ENCODE measurements at regions not wholly inside any gene's neighbourhood (a gene's known extent, or its start where the extent isn't known, plus 50 kb on each side); places are given as distances from the start of the nearest gene placed in this dataset.

DNA sequence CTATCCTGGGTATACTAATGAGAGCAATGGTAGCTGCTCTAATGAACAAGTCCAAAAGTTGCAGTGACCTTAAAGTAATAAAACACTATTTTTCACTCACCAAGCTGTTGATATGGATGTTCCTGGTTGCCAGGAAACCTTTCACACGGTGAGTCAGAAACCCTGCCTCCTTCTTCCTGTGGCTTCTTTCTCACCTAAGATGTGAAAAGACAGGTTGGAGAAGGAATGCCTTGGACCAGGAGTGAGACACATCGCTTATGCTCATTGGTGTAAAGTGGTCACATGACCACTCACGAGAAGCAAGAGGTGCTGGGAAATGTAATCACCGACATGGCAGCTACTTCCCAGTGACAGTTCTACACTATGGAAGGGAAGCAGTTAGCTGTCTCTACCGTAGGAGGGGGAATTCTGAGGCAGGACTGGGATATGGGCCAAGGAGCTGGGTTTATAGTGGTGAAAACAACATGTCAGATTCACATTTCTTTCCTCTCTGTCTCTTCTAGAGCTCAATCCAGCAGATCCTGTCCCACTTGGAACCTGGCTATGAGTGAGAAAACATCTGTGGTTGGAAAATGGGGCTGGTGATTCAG lies 320.4 kb upstream of the KLF4 start:
- Histone ChIP-seq H3K9me3 (ENCODE audit: insufficient read depth, low read length) (no peaks in the 10 kb centered on the region), H3K79me2 (ENCODE audit: low read length) (no peaks in the 10 kb centered on the region), H3K27me3 (ENCODE audit: low read depth, low read length) (no peaks in the 10 kb centered on the region), H3K4me2 (ENCODE audit: low read length) (no peak overlapping the region), H4K20me1 (ENCODE audit: insufficient read depth, low read length) (no peaks in the 10 kb centered on the region), H2AFZ (ENCODE audit: low read depth, low read length) (no peak overlapping the region), H3K4me3 (ENCODE audit: low read length) (no peak overlapping the region), H3K36me3 (replicated peaks; ENCODE audit: low read depth, low read length) (no peaks in the 10 kb centered on the region), H3K4me1 (ENCODE audit: low read length) (no peaks in the 10 kb centered on the region), H3K27ac (ENCODE audit: low read length) (no peak overlapping the region), H3K9ac (ENCODE audit: low read length) (no peak overlapping the region)
- TF ChIP-seq, protein P1, sequence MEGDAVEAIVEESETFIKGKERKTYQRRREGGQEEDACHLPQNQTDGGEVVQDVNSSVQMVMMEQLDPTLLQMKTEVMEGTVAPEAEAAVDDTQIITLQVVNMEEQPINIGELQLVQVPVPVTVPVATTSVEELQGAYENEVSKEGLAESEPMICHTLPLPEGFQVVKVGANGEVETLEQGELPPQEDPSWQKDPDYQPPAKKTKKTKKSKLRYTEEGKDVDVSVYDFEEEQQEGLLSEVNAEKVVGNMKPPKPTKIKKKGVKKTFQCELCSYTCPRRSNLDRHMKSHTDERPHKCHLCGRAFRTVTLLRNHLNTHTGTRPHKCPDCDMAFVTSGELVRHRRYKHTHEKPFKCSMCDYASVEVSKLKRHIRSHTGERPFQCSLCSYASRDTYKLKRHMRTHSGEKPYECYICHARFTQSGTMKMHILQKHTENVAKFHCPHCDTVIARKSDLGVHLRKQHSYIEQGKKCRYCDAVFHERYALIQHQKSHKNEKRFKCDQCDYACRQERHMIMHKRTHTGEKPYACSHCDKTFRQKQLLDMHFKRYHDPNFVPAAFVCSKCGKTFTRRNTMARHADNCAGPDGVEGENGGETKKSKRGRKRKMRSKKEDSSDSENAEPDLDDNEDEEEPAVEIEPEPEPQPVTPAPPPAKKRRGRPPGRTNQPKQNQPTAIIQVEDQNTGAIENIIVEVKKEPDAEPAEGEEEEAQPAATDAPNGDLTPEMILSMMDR (IDR thresholded peaks at IDR 0.05; ENCODE audit: low read depth, low read length) = no peak
- TF ChIP-seq EZH2phosphoT487 (IDR thresholded peaks at IDR 0.05; ENCODE audit: low read depth) = no peak

- no peaks in the 10 kb centered on the region for H3K9me3 ChIP-seq (ENCODE audit: insufficient read depth, low read length)
- H2AFZ ChIP-seq (ENCODE audit: low read depth, low read length) = no peak overlapping the region
Measured at GRCh38 chr9:107807183-107807582, 317.6 kb upstream of the KLF4 start.

GRCh38 chr9:107805201-107805600 lies 315.6 kb upstream of the KLF4 start:
- Histone ChIP-seq H3K9me3 (ENCODE audit: insufficient read depth, low read length) (no peaks in the 10 kb centered on the region), H3K4me3 (ENCODE audit: low read length) (no peak overlapping the region), H3K36me3 (replicated peaks; ENCODE audit: low read depth, low read length) (no peaks in the 10 kb centered on the region), H3K9ac (ENCODE audit: low read length) (no peak overlapping the region), H3K27me3 (ENCODE audit: low read depth, low read length) (no peaks in the 10 kb centered on the region; the same call in 1 of the 2 replicates), H3K4me2 (ENCODE audit: low read length) (no peak overlapping the region), H3K4me1 (ENCODE audit: low read length) (no peaks in the 10 kb centered on the region), H2AFZ (ENCODE audit: low read depth, low read length) (no peak overlapping the region), H4K20me1 (ENCODE audit: insufficient read depth, low read length) (no peaks in the 10 kb centered on the region), H3K79me2 (ENCODE audit: low read length) (no peaks in the 10 kb centered on the region), H3K27ac (ENCODE audit: low read length) (no peak overlapping the region)
- TF ChIP-seq EZH2phosphoT487 (IDR thresholded peaks at IDR 0.05; ENCODE audit: low read depth) = no peak
- TF ChIP-seq, protein P1 (IDR thresholded peaks at IDR 0.05; ENCODE audit: low read depth, low read length) = no peak

More at GRCh38 chr9:107807183-107807582, 317.6 kb upstream of the KLF4 start:
- TF ChIP-seq EZH2phosphoT487 (IDR thresholded peaks at IDR 0.05; ENCODE audit: low read depth) = no peak
- TF ChIP-seq, protein P1 (IDR thresholded peaks at IDR 0.05; ENCODE audit: low read depth, low read length) = no peak
- no peaks in the 10 kb centered on the region for H3K36me3 ChIP-seq (replicated peaks; ENCODE audit: low read depth, low read length)
- H3K79me2 ChIP-seq (ENCODE audit: low read length) = no peaks in the 10 kb centered on the region
- no peaks in the 10 kb centered on the region for H4K20me1 ChIP-seq (ENCODE audit: insufficient read depth, low read length)
- no peak overlapping the region for H3K27ac ChIP-seq (ENCODE audit: low read length)
- no peak overlapping the region for H3K4me3 ChIP-seq (ENCODE audit: low read length)
- H3K4me2 ChIP-seq (ENCODE audit: low read length) = no peak overlapping the region
- no peaks in the 10 kb centered on the region; the same call in 1 of the 2 replicates for H3K27me3 ChIP-seq (ENCODE audit: low read depth, low read length)
- H3K9ac ChIP-seq (ENCODE audit: low read length) = no peak overlapping the region
- no peaks in the 10 kb centered on the region for H3K4me1 ChIP-seq (ENCODE audit: low read length)

DNA sequence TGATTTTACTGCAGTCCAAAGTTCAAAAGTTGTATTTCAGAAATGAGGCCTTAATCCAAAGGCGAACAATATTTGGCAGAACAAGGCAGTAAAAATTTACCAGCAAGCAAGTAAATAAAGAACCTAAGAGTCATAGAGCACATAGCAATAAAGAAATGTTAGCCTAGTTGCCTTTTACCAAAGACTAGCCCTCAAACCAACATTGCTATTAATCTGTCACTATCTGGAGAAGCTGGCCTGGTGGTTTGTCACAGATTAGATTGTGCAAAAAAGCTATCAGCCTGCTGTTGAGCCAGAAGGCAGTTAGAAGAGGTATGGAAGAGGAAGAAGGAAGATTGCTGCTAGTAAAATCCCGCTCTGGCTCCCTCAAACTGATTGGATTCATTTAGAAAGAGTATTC lies 304.7 kb upstream of the KLF4 start:
- Histone ChIP-seq H3K9me3 (ENCODE audit: insufficient read depth, low read length) (no peaks in the 10 kb centered on the region), H3K9ac (ENCODE audit: low read length) (no peak overlapping the region), H3K27ac (ENCODE audit: low read length) (no peak overlapping the region), H2AFZ (ENCODE audit: low read depth, low read length) (no peak overlapping the region), H4K20me1 (ENCODE audit: insufficient read depth, low read length) (no peaks in the 10 kb centered on the region), H3K79me2 (ENCODE audit: low read length) (no peaks in the 10 kb centered on the region), H3K36me3 (replicated peaks; ENCODE audit: low read depth, low read length) (no peaks in the 10 kb centered on the region), H3K4me2 (ENCODE audit: low read length) (no peak overlapping the region), H3K4me3 (ENCODE audit: low read length) (no peak overlapping the region), H3K4me1 (ENCODE audit: low read length) (no peaks in the 10 kb centered on the region), H3K27me3 (ENCODE audit: low read depth, low read length) (no peaks in the 10 kb centered on the region)
- TF ChIP-seq, protein P1 (IDR thresholded peaks at IDR 0.05; ENCODE audit: low read depth, low read length) = no peak
- no peak for TF ChIP-seq EZH2phosphoT487 (IDR thresholded peaks at IDR 0.05; ENCODE audit: low read depth)
